Body of pancreas (tissue), 4 donors: ENCODE measurements at regions not wholly inside any gene's neighbourhood (a gene's known extent, or its start where the extent isn't known, plus 50 kb on each side); places are given as distances from the start of the nearest gene placed in this dataset.

Experiments used
- CTCF ChIP-seq, 7 experiments: fragments of 450-650 bp in 4 of 7; fragments of 200-600 bp in 3 of 7; sonication (generic) in 3 of 7; IDR thresholded peaks; one replicate each; pipeline ENCODE4 v1.5.1; 2016 to 2019; ENCODE audit warnings: antibody characterized with exemption in 7 of 7
- POLR2A ChIP-seq, 3 donors: fragments of 450-650 bp; IDR thresholded peaks; one replicate each; pipeline ENCODE4 v1.6.1; 2016; ENCODE audit warnings: antibody characterized with exemption in 3 of 3, mild to moderate bottlenecking in 2 of 3

DNA sequence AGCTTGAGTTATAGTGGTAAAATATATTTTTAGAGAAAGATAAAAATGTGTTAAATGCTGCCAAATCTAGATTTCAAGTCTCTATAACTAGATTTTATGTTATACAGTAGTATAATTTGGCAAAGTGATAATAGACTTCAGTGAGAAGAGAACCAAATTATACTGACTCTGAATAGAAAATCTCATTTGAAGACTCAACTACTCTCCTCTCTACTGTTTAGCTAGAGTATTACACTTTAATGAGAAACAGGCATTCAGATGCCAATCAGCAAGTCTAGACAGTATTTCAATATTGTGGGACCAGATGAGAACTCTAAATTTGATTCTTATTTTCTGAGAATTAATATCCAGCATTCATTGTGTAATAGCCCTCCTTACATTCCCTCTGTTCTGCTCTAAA, 311.2 kb downstream of the SLITRK5 start:
- TF ChIP-seq POLR2A (IDR thresholded peaks at IDR 0.05) (no peak), CTCF (IDR thresholded peaks at IDR 0.05) (no peak)
